ENCODE measurements at regions not wholly inside any gene's neighbourhood (a gene's known extent, or its start where the extent isn't known, plus 50 kb on each side); places are given as distances from the start of the nearest gene placed in this dataset.
"Not testable (repeated sequence)": the region's sequence is repeated elsewhere in the genome, so short reads cannot be mapped to it uniquely, and the experiment has no call there.

DNA sequence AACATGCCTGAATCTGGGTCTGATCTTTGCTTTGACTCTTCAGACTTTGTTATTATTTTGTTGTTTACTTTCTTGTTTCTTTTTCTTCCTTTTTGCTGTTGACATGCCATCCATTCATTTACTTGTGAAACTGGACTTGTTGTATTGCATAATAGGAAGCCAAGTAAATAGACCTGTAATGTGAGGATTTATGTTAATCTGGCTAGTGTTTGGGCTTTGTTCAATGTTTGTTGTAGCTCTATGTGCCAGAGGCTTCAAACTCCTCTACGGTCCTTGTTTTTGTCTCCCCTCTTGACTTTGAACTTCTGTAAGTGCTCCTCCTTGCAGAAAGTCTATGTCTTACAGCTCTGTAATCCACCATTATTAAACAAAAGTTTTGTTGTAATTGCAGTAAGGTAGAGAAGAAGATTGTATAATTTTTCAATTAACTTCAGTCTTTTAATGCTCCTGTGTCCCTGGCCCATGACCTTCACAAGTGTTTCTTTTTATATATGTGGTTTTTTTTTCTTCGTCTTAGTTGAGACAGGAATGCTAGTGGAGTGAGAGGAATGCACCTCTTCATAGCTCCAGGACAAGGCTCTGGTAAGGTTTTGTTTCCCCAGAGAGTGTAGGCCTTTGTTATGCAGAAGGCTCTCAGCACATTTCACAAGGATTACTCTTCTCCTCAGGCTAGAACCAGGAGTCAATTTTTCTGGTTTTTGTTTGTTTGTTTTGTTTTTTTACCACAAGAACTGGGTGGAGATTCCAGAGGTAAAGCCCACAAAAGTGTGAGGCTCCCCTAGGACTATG, 1061.8 kb upstream of the CITED2 start:
- in situ Hi-C loops (cut with HindIII; ENCODE audit: low sequenced_read_pairs), result no loop called here
- DNase-seq (ENCODE audit: low spot score), result no peak

DNA sequence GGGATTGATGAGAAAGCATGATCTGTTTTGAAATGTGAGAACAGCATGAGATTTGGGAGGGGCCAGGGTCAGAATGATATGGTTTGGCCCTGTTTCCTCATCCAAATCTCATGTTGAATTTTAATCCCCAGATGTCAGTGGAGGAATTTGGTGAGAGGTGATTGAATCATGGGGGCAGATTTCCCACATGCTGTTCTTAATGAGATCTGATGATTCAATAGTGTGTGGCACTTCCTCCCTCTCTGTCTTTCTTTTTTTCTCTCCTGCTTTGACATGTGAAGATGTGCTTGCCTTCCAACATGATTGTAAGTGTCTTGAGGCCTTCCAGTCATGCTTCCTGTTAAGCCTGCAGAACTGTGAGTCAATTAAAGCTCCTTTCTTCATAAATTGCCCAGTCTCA, 1060.3 kb upstream of the CITED2 start:
- in situ Hi-C loops (cut with HindIII; ENCODE audit: low sequenced_read_pairs), result no loop called here
- no peak for DNase-seq (ENCODE audit: low spot score)

DNA sequence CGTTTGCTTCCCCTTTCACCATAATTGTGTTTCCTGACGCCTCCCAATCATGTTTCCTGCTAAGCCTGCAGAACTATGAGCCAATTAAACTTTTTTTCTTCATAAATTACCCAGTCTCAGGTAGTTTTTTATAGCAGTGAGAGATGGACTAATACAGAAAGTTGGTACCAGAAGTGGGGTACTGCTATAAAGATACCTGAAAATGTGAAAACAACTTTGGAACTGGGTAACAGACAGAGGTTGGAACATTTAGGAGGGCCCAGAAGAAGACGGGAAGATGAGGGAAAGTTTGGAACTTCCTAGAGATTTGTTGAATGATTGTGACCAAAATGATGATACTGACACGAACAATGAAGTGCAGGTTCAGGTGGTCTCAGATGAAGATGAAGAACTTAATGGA, 1058.6 kb upstream of the CITED2 start:
- in situ Hi-C loops (cut with HindIII; ENCODE audit: low sequenced_read_pairs), result no loop called here
- DNase-seq (ENCODE audit: low spot score), result no peak

DNA sequence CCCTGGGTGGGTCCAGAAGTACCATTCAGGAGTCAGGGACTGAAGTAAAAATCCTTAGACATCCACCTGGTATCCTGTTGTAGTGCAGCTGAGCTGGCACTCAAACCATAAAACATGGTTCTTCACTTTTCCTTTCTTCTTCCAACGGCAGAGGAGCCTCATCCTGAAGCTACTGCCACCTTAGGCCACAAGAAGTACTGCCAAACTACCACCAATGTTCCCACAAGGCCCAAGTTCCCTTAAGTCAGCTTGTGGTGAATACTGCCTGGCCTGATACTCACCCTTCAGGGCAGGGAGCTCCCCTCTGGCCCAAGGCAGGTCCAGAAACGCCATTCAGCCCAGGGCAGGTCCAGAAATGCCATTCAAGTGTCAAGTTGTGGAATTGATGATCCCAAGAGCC, 1053.4 kb upstream of the CITED2 start:
- in situ Hi-C loops (cut with HindIII; ENCODE audit: low sequenced_read_pairs), result no loop called here
- no peak for DNase-seq (ENCODE audit: low spot score)

DNA sequence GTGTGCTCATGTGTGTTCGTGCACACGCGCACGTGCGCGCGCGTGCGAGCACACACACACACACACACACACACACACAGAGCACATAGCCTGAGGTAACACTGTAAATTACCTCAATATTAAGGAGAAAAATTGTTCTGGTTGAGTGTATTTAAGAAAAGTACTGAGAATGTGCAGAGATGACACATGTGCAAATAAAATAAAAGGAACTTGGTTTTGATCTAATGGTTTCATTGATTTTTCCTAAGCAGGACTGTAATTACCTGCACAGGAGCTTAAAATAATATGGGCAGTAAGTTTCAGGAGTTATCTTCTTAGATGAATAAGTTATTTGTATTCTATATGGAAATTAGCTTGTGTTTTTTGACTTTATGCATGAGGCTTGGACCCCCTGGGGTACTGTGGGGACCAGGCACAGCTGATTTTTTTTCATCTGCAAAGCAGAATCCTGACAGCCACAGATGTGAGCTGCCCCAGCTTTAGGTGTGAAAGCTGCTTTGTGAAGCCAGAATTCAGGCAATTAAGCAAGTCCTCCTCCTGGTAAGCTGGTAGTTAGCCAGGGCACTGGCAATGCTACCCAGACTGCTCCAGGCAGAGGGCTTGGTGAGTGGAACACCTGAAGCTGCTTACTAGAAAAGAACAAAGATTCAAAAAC, 1040.6 kb upstream of the CITED2 start:
- in situ Hi-C loops (cut with HindIII; ENCODE audit: low sequenced_read_pairs), result no loop called here
- DNase-seq (ENCODE audit: low spot score), result no peak

DNA sequence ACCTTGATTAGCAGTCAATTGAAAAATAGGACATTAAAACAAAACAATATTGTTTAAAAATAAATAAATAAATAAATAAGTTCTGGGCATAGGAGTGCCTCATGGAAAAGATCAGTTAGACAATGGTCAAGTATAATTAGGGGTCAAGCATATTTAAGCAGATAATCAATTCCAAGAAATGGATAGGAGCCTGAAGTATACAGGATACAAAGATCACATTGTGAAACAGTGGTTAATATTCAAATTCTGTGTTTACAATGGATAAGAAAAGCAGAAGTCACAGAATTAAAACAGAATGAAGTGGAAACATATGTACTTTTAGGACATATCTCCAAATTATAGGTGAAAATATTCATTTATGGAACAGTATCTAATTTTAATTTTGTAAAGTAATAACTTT, 1028.6 kb upstream of the CITED2 start:
- in situ Hi-C loops (cut with HindIII; ENCODE audit: low sequenced_read_pairs), result no loop called here
- no peak for DNase-seq (ENCODE audit: low spot score)

DNA sequence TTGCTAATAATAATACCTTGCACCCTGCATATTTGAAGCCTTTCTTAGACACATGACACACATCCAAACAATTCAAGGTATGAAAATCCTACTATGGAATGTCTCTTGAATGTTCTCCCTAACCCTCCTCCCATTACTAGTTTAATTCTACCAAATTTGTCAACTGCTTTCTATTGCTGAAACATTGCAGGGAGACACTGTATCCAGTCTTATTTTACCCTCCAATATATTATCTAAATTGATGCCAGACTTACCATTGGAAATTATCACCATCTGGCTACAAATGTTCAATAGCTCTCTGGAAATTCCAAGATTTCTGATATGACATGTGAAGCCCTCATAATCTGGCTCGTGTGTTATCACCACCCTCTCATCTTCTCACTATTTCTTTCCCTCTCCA, 1027.3 kb upstream of the CITED2 start:
- in situ Hi-C loops (cut with HindIII; ENCODE audit: low sequenced_read_pairs), result no loop called here
- DNase-seq (ENCODE audit: low spot score), result no peak

DNA sequence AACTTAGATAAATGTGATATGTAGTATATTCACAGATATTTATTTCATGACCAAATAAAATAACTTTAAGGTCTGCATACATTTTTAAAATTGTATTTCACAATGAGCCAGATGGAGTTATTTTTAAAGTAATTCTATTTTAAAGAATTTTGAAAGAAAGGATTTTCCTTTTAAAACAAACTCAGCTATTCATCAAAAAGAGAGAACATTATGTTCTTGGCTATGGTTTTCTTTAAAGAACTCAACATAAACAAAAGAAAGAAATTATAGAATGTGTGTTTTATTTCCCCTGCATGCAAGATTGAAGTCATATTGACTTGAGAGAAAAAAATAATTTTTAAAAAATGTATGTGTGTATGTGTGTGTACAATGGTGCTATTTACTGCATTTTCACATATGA, 1023.6 kb upstream of the CITED2 start:
- in situ Hi-C loops (cut with HindIII; ENCODE audit: low sequenced_read_pairs), result no loop called here
- DNase-seq (ENCODE audit: low spot score), result no peak

DNA sequence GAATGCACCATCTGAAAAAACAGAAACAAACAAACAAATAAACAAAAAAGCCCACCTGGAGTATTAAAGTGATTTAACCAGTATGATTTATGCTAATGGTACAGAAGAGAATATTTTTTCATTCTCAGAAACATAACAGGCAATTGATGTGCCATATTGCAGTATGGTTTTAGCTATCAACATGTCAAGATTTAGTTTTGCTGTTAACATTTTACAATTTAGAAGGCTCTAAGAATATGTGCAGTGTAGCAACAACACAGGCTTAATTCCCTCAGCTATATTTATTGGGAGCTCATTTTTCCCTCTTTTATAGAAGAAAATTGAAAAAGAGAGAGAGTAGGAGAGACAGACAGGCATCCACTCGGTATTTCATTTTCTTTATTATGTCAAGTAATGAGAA, 1022.7 kb upstream of the CITED2 start:
- DNase-seq (ENCODE audit: low spot score), result no peak
- in situ Hi-C loops (cut with HindIII; ENCODE audit: low sequenced_read_pairs), result no loop called here

DNA sequence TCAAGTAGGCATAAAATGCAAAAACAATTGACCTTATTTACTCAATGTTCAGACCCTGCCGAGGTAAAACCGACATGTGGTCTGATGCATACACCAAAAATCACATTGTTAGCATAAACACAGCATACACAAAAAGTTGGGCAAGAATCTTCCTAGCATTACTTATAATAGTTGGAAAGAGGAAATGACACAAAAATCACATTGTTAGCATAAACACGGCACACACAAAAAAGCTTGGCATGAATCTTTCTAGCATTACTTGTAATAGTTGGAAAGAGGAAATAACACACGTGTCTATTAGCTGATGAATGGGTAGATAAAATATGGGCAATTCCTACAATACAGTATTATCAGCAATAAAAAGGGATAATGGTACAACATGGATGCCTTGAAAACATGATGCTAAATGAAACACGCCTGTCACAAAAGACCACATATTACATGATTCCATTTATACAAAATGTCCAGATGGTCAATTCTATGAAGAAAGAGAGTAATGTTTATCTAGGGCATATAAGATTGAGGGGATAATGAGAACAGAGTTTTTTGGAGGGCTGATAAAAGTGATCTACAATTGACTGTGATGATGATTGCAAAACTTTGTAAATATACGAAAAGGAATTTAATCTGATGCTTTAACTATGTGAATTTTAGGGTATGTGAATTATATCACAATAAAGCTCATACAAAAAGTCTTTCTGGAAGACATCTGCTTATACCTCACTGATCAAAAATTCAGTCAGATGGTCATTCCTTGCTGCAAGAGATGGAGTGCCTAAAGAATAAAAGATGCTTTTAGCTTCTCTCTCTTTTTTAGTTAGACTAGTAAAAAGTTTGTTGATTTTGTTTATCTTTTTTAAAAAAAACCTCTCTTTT, 1019.5 kb upstream of the CITED2 start:
- in situ Hi-C loops (cut with HindIII; ENCODE audit: low sequenced_read_pairs), result no loop called here
- DNase-seq (ENCODE audit: low spot score), result no peak

DNA sequence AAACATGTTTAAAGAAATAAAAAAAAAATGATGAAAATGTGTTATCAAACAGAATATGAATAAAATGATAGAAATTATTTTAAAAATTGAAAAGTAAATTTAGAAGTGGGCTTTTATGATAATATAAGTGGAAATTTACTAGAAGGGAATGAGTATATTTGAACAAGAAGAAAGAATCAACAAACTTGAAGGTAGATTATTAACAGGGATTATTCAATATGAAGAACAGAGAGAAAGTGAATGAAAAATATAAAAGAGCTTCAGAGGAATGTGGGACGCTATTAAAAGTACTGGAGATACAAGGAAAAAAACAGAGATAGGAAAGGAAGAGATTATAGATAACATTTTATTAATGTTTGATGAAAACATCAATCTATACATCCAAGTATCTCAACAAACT, 1014.4 kb upstream of the CITED2 start:
- in situ Hi-C loops (cut with HindIII; ENCODE audit: low sequenced_read_pairs), result no loop called here
- DNase-seq (ENCODE audit: low spot score), result no peak

DNA sequence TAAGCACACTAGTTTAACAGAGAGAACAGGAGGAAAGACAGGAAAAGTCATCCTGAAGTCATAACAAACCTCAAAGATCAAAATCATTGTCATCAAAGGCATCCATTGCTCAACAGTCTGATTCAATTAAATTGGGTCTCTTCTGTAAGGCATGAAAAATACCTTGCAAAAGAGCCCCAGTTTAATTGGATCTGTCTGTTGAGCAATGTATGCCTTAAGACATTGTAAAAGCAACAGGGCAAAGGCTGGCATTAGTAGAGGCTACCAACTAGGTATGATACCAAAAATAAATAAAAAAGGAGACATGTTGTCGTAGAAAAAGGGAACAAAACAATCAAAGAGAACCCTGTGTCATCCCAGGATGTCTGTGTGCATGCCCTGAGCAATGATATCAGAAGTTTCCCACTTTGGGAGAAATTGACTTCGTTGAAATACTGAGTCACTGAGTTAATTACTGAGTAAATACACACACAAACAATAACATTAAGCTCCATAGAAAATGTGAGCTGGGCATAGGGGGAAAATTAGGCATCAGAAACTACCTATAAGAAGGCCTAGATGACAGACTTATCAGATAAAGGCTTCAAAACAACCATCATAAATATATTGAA, 1013.8 kb upstream of the CITED2 start:
- in situ Hi-C loops (cut with HindIII; ENCODE audit: low sequenced_read_pairs), result no loop called here
- no peak for DNase-seq (ENCODE audit: low spot score)

DNA sequence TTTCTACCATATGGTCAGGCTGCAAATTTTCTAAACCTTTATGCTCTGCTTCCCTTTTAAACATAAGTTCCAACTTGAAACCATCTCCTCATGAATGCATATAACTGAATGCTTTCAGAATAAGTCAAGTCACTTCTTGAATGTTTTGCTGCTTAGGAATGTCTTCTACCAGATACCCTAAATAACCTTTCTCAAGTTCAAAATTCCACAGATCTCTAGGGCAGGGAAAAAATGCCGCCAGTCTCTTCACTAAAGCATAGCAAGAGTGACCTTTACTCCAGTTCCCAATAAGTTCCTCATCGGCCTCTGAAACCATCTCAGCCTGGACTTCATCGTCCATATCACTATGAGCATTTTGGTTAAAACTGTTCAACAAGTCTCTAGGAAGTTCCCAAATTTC, 1011.2 kb upstream of the CITED2 start:
- no peak for DNase-seq (ENCODE audit: low spot score)
- in situ Hi-C loops (cut with HindIII; ENCODE audit: low sequenced_read_pairs), result no loop called here

DNA sequence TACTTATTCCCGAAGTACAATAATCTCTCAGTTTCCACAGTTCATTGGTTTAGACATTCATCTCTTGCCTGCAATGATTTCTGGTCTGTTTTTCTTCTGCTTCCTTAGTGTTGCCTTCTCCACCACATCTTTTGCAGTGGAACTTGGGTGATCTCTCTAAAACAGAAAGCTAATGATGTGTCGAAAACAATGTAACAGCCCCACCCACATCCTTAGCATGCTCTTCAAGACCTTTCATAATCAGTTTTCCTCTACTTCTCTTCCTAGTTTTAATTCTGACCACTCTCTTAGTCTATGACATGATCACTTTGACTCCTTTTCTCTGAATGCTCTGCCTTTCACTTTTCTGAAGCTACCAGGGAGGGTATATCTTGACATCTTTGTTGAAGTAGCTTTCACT, 1007.9 kb upstream of the CITED2 start:
- DNase-seq (ENCODE audit: low spot score), result no peak
- in situ Hi-C loops (cut with HindIII; ENCODE audit: low sequenced_read_pairs), result no loop called here

DNA sequence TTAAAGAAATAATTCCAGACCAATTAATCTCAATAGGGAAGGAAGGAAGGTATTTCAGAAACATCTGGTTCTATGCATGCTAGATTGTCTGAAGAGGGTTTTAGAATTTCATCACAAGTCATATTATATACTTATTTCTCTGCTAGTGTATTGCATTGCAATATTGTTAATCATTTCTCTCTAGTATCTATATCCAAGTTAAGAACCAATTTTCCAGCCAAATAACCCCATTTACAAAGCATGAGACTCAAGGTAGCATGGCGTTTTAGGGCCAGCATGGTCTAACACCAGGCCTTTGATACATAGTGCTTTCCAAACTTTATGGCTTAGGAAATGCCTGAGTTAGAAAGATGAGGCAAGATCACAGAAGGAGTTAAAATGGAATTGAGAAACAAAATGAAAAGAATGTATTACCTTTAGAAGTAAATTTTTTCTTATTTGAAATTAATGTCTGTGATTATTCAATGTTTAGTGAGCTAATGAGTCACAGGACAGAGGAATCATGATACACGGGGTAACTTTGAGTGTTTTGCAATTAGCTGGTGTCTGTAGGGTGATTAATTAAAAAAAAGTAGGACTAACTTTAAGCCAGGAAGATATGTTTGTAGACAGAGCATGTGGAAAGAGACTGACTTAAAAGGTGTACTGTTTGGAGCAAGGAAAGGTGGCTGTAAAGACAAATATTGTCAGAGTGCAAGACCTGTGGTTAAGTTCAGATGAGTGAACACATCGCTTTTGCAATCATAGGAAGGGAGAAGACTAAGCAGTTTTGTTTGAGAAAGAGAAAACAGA, 1006.2 kb upstream of the CITED2 start:
- no peak for DNase-seq (ENCODE audit: low spot score)
- in situ Hi-C loops (cut with HindIII; ENCODE audit: low sequenced_read_pairs), result no loop called here

DNA sequence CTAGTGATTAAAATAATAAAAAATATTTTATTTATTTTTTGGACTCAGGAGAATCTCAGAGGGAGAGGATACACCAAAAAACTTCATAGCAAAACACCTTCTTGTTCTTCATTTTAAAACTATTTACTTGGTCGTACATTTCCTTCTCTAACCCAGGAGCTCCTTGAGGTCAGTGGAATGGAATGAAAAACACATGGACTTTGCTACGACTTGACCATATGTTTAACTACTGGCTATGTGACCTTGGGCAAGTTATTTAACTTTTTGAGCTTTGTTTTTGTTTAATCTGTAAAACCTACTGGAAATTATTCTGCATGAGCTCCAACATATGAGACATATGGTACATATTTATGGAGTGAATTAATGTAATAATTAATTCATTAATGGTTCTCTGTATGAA, 1005.5 kb upstream of the CITED2 start:
- in situ Hi-C loops (cut with HindIII; ENCODE audit: low sequenced_read_pairs), result no loop called here

DNA sequence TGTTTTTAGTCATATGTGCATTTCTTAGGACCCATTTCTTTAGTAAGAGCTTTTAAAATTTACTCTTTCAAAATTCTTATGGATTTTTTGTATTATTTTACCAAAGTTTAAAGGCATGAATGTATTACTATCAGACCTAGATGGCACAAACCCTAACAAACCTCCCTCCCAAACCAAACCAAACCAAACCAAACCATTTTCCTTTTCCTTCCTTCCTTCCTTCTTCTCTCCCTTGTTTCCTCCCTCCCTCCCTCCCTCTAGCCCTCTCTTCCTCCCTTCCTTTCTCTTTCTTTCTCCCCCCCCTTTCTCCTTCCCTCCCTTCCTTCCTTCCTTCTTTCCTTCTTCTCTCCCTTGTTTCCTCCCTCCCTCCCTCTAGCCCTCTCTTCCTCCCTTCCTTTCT, 1001.8 kb upstream of the CITED2 start:
- no peak for DNase-seq (ENCODE audit: low spot score)
- in situ Hi-C loops (cut with HindIII; ENCODE audit: low sequenced_read_pairs), result no loop called here

More for the DNA sequence above, 1005.5 kb upstream of the CITED2 start:
- DNase-seq (ENCODE audit: low spot score), result no peak

DNA sequence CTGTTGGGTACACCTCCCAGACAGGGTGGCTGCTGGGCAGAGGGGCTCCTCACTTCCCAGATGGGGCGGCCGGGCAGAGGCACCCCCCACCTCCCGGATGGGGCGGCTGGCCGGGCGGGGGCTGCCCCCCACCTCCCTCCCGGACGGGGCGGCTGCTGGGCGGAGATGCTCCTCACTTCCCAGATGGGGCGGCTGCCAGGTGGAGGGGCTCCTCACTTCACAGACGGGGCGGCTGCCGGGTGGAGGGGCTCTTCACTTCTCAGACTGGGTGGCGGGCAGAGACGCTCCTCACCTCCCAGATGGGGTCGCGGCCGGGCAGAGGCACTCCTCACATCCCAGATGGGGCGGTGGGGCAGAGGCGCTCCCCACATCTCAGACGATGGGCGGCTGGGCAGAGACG, 999.3 kb upstream of the CITED2 start:
- in situ Hi-C loops (cut with HindIII; ENCODE audit: low sequenced_read_pairs); DNase-seq (ENCODE audit: low spot score): not testable (repeated sequence)

DNA sequence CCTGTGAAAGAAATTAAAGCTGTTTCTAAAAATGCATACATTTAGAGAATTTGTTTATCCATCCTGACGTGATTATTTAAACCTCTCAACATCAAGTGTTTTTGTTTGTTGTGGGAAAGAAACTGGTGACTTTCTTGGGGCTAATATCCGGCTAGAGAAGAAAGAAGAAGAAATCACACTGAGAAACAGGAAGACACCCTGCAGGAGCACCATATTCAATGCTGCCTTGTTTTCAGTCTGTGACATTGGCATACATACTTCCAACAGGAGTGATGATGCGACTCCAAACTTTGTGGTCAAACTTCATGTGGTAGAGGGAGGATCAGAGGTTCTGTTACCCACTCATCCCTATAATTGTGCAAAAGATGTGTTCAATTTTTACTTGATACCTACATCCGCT, 997.6 kb upstream of the CITED2 start:
- in situ Hi-C loops (cut with HindIII; ENCODE audit: low sequenced_read_pairs), result no loop called here
- no peak for DNase-seq (ENCODE audit: low spot score)
